HEK293 (cell line): ENCODE measurements at regions not wholly inside any gene's neighbourhood (a gene's known extent, or its start where the extent isn't known, plus 50 kb on each side); places are given as distances from the start of the nearest gene placed in this dataset.
A peak's percentile ranks its signal among the peaks of the same experiment; 100 is the strongest.
"Not testable (repeated sequence)": the region's sequence is repeated elsewhere in the genome, so short reads cannot be mapped to it uniquely, and the experiment has no call there.

Source experiments
- CTCF ChIA-PET: fragments of 350-600 bp; formaldehyde crosslinking; extraction: SDS; loops from one replicate; lab custom pipeline; 2021; ENCODE audit warnings: antibody characterized with exemption; lab: Yijun Ruan, JAX
- POLR2A ChIA-PET: fragments of 300-600 bp; formaldehyde crosslinking; extraction: SDS; loops from one replicate; lab custom pipeline; 2020; ENCODE audit warnings: antibody characterized with exemption, inconsistent platforms; lab: Yijun Ruan, JAX
- H3K27ac ChIP-seq: fragments of 200-500 bp; sonication (Bioruptor generic); 2 replicates; pipeline ENCODE4 v1.5.1; 2014; ENCODE audit warnings: low read depth, low read length, control low read depth, inconsistent platforms; ENCODE audit errors: extremely low read depth
- H3K36me3 ChIP-seq, 2 experiments: fragments of 200-500 bp in 1 of 2; sonication (Bioruptor generic) in 1 of 2; 1 replicate in 1 of 2; 2 replicates in 1 of 2; pipeline ENCODE4 v1.5.1; 2014 to 2017; ENCODE audit warnings: inconsistent platforms in 2 of 2, low read length in 2 of 2; ENCODE audit not compliant: control insufficient read depth in 2 of 2, insufficient read depth in 1 of 2
- H3K4me1 ChIP-seq: fragments of 200-500 bp; sonication (Bioruptor generic); 2 replicates; pipeline ENCODE4 v1.5.1; 2014; ENCODE audit warnings: mild to moderate bottlenecking, low read length, inconsistent platforms; ENCODE audit not compliant: control insufficient read depth, insufficient read depth
- H3K4me3 ChIP-seq: 2 replicates; pipeline ENCODE4 v1.5.1; 2011; ENCODE audit warnings: low read depth, mild to moderate bottlenecking, control low read depth, low read length, moderate library complexity
- H3K9me3 ChIP-seq: fragments of 200-500 bp; sonication (Bioruptor generic); 2 replicates; pipeline ENCODE4 v1.5.1; 2014; ENCODE audit warnings: low read depth, low read length, inconsistent platforms; ENCODE audit not compliant: control insufficient read depth, insufficient read depth
- HOXA7 ChIP-seq: sonication (generic); formaldehyde crosslinking; IDR thresholded peaks from 2 replicates; pipeline ENCODE4 v1.8.1; 2022; ENCODE audit warnings: missing genetic modification reagents, borderline replicate concordance
- REPIN1 ChIP-seq: fragments of 450-650 bp; formaldehyde crosslinking; IDR thresholded peaks from 2 replicates; pipeline ENCODE4 v1.5.1; 2017; ENCODE audit warnings: missing biosample characterization, missing genetic modification characterization, low read depth
- SCRT2 ChIP-seq: fragments of 450-650 bp; formaldehyde crosslinking; IDR thresholded peaks from 2 replicates; pipeline ENCODE4 v1.5.1; 2016; ENCODE audit warnings: missing biosample characterization, missing genetic modification characterization
- SETDB1 ChIP-seq: IDR thresholded peaks from one replicate; pipeline ENCODE4 v1.6.1; 2017; ENCODE audit warnings: mild to moderate bottlenecking, low read length, moderate library complexity, mixed read lengths; ENCODE audit not compliant: insufficient read length
- ZBTB17 ChIP-seq: fragments of 450-650 bp; formaldehyde crosslinking; IDR thresholded peaks from 2 replicates; pipeline ENCODE4 v1.5.1; 2016; ENCODE audit warnings: missing biosample characterization, missing genetic modification characterization
- ZIC2 ChIP-seq: fragments of 450-650 bp; formaldehyde crosslinking; IDR thresholded peaks from 2 replicates; pipeline ENCODE4 v1.5.1; 2016; ENCODE audit warnings: missing biosample characterization, missing genetic modification characterization
- ZNF146 ChIP-seq: fragments of 450-650 bp; formaldehyde crosslinking; IDR thresholded peaks from 2 replicates; pipeline ENCODE4 v1.5.1; 2016; ENCODE audit warnings: missing biosample characterization, missing genetic modification characterization
- ZNF214 ChIP-seq: fragments of 450-650 bp; formaldehyde crosslinking; IDR thresholded peaks from 2 replicates; pipeline ENCODE4 v1.5.1; 2017; ENCODE audit warnings: missing biosample characterization, mild to moderate bottlenecking, missing genetic modification characterization, borderline replicate concordance
- ZNF23 ChIP-seq: fragments of 450-650 bp; formaldehyde crosslinking; IDR thresholded peaks from 2 replicates; pipeline ENCODE4 v1.5.1; 2016; ENCODE audit warnings: missing biosample characterization, missing genetic modification characterization, borderline replicate concordance
- ZNF654 ChIP-seq: fragments of 450-650 bp; formaldehyde crosslinking; IDR thresholded peaks from 2 replicates; pipeline ENCODE4 v1.5.1; 2016; ENCODE audit warnings: low read depth, missing biosample characterization, missing genetic modification characterization
- ZNF701 ChIP-seq: fragments of 450-650 bp; formaldehyde crosslinking; IDR thresholded peaks from 2 replicates; pipeline ENCODE4 v1.5.1; 2016; ENCODE audit warnings: missing biosample characterization, missing genetic modification characterization
- TF ChIP-seq, protein P1 (sequence below): fragments of 450-650 bp; formaldehyde crosslinking; IDR thresholded peaks from 2 replicates; pipeline ENCODE4 v1.5.1; 2016; ENCODE audit warnings: missing biosample characterization, missing genetic modification characterization
- TF ChIP-seq, protein P2 (sequence below): fragments of 450-650 bp; formaldehyde crosslinking; IDR thresholded peaks from 2 replicates; pipeline ENCODE4 v1.5.1; 2016; ENCODE audit warnings: missing biosample characterization, missing genetic modification characterization

DNA sequence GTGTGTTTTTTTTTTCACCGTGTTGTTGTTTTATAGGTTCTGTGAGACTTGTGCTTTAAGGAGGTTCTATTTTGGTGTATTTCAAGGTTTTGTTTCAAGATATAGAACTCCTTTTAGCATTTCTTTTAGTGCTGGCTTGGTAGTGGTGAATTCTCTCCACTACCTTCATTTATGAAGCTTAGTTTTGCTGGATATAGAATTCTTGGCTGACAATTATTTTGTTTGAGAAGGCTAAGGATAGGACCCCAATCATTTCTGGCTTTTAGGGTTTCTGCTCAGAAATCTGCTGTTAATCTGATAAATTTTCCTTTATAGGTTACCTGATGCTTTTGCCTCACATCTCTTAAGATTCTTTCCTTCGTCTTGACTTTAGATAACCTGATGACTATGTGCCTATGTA, 66.8 kb downstream of the MSTN start:
- Histone ChIP-seq H3K9me3 (no peaks in the 10 kb centered on the region), H3K4me3 (no peak overlapping the region), H3K4me1 (no peaks in the 10 kb centered on the region), H3K36me3 (no peaks in the 10 kb centered on the region), H3K27ac (no peak overlapping the region)
- peak; percentile 91 for TF ChIP-seq SETDB1
- no peak for TF ChIP-seq ZNF701 (tag by site-specific recombination)
- TF ChIP-seq SCRT2 (tag by site-specific recombination), result no peak
- CTCF ChIA-PET, result interaction anchor here (0.7 to 0.8 kb wide), 2 partner anchors 29 to 287 kb away, joined by 3 to 4 read pairs; no protein-coding TSS in a partner anchor
- POLR2A ChIA-PET, result no interaction called here

DNA sequence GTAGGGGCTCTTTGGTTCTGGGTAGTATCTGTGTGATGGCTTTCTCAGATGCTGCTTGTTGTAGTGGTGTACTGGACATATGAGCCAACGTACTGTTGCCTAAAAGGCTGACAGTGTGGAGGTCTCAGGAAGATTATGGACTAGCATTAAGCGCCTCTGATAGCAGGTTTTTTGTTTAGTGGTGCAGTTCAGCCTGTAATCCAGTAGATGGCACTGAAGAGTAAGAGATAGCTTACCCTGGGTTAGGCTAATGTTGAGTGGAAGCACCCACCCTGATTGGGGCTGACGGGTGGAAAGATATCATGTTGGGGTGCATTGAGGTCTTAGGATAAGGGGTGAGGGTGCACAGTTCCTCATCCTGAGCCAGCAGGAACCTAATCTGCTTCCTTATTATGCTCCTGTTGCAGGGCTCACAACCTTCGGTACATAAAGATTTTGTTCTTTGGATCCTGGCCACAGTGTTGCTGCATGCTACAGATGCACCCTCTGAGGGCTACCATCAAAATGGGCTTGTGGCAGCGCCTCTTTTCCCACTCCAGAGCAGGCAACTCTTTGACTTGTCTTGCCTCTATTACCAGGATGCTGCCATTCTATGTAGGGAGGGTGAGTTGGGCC, 79.6 kb downstream of the MSTN start:
- no peaks in the 10 kb centered on the region; the same call in 1 of the 2 replicates for H3K9me3 ChIP-seq
- no peaks in the 10 kb centered on the region for H3K4me1 ChIP-seq
- TF ChIP-seq, protein P1, sequence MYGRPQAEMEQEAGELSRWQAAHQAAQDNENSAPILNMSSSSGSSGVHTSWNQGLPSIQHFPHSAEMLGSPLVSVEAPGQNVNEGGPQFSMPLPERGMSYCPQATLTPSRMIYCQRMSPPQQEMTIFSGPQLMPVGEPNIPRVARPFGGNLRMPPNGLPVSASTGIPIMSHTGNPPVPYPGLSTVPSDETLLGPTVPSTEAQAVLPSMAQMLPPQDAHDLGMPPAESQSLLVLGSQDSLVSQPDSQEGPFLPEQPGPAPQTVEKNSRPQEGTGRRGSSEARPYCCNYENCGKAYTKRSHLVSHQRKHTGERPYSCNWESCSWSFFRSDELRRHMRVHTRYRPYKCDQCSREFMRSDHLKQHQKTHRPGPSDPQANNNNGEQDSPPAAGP (tag by site-specific recombination), result no peak
- TF ChIP-seq, protein P2, sequence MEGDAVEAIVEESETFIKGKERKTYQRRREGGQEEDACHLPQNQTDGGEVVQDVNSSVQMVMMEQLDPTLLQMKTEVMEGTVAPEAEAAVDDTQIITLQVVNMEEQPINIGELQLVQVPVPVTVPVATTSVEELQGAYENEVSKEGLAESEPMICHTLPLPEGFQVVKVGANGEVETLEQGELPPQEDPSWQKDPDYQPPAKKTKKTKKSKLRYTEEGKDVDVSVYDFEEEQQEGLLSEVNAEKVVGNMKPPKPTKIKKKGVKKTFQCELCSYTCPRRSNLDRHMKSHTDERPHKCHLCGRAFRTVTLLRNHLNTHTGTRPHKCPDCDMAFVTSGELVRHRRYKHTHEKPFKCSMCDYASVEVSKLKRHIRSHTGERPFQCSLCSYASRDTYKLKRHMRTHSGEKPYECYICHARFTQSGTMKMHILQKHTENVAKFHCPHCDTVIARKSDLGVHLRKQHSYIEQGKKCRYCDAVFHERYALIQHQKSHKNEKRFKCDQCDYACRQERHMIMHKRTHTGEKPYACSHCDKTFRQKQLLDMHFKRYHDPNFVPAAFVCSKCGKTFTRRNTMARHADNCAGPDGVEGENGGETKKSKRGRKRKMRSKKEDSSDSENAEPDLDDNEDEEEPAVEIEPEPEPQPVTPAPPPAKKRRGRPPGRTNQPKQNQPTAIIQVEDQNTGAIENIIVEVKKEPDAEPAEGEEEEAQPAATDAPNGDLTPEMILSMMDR (tag by site-specific recombination), result peak; percentile 36; the same call in 1 of the 2 replicates
- peak; percentile 43 for TF ChIP-seq ZNF654 (tag by site-specific recombination)
- TF ChIP-seq, all 188 proteins: peak for 2
- no peak overlapping the region for H3K4me3 ChIP-seq
- POLR2A ChIA-PET, result no interaction called here
- H3K36me3 ChIP-seq, result no peaks in the 10 kb centered on the region
- no peak overlapping the region for H3K27ac ChIP-seq
- CTCF ChIA-PET, result interaction anchor here (0.6 to 1.3 kb wide), 5 partner anchors 14 to 1373 kb away, joined by 3 to 5 read pairs (median 3); no protein-coding TSS in a partner anchor

DNA sequence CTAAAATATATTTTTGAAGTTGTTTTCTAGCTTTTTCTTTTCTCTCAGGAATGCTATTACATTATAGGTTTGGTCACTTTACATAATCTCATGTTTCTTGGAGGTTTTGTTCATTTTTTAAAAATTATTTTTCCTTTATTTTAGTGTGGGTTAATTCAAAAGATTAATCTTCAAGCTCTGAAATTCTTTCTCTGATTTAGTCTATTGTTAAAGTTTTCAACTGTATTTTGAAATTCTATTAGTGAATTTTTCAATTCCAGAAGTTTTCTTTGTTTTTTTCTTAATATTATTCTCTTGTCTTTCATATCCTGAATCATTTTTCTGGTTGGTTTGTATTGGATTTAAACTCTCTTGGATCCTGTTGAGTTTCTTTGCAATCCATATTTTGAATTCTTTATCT, 80.4 kb downstream of the MSTN start:
- TF ChIP-seq ZNF146, result no peak
- no peak for TF ChIP-seq ZNF214 (tag by site-specific recombination)
- TF ChIP-seq REPIN1, result no peak
- no peak for TF ChIP-seq HOXA7 (CRISPR knock-in tag)
- no peak for TF ChIP-seq ZIC2 (tag by site-specific recombination)
- TF ChIP-seq ZBTB17, result no peak
- no peak for TF ChIP-seq ZNF23 (tag by site-specific recombination)
- Histone ChIP-seq H3K4me1 (no peaks in the 10 kb centered on the region), H3K4me3 (no peak overlapping the region), H3K36me3 (no peaks in the 10 kb centered on the region), H3K27ac (no peak overlapping the region), H3K9me3 (no peaks in the 10 kb centered on the region; the same call in 1 of the 2 replicates)
- POLR2A ChIA-PET, result no interaction called here
- CTCF ChIA-PET, result interaction anchor here (0.6 to 0.7 kb wide), 6 partner anchors 79 to 675 kb away, joined by 3 read pairs; no protein-coding TSS in a partner anchor

GRCh38 chr2:189976488-189976887, 86.0 kb downstream of the MSTN start:
- H3K4me3 ChIP-seq, H3K9me3 ChIP-seq, POLR2A ChIA-PET, CTCF ChIA-PET, H3K4me1 ChIP-seq, H3K36me3 ChIP-seq, H3K27ac ChIP-seq: not testable (repeated sequence)
